Neuronal stem cell (in vitro differentiated cells): ENCODE measurements at regions not wholly inside any gene's neighbourhood (a gene's known extent, or its start where the extent isn't known, plus 50 kb on each side); places are given as distances from the start of the nearest gene placed in this dataset.

Experiments used
- DNase-seq: peaks from one replicate; pipeline ENCODE4 v3.0.0-alpha.2; 2013; ENCODE audit warnings: low spot score
- H2AFZ ChIP-seq: one replicate; pipeline ENCODE4 v1.6.1; 2013; ENCODE audit warnings: mild to moderate bottlenecking, low read length, inconsistent platforms
- H2AK5ac ChIP-seq: 2 replicates; pipeline ENCODE4 v1.6.1; 2013; ENCODE audit warnings: low read depth, mild to moderate bottlenecking, inconsistent platforms, low read length, moderate library complexity, mixed read lengths
- H2BK120ac ChIP-seq: 2 replicates; pipeline ENCODE4 v1.6.1; 2013; ENCODE audit warnings: low read depth, mild to moderate bottlenecking, inconsistent platforms, low read length, moderate library complexity, mixed read lengths
- H2BK12ac ChIP-seq: one replicate; pipeline ENCODE4 v1.6.1; 2013; ENCODE audit warnings: low read length, inconsistent platforms
- H2BK15ac ChIP-seq: 2 replicates; pipeline ENCODE4 v1.6.1; 2013; ENCODE audit warnings: mild to moderate bottlenecking, low read length, inconsistent platforms, mixed read lengths
- H2BK5ac ChIP-seq: one replicate; pipeline ENCODE4 v1.6.1; 2013; ENCODE audit warnings: inconsistent platforms, mild to moderate bottlenecking, low read length, moderate library complexity
- H3K14ac ChIP-seq: one replicate; pipeline ENCODE4 v1.6.1; 2013; ENCODE audit warnings: low read length, inconsistent platforms
- H3K18ac ChIP-seq: 2 replicates; pipeline ENCODE4 v1.6.1; 2013; ENCODE audit warnings: low read length, inconsistent platforms
- H3K23ac ChIP-seq: 2 replicates; pipeline ENCODE4 v1.6.1; 2013; ENCODE audit warnings: low read depth, mild to moderate bottlenecking, mixed read lengths, low read length, inconsistent platforms; ENCODE audit not compliant: poor library complexity
- H3K27ac ChIP-seq: replicated peaks from 3 replicates; pipeline ENCODE4 v1.5.1; 2013; ENCODE audit warnings: low read length, inconsistent platforms
- H3K27me3 ChIP-seq, 3 experiments: 2 replicates each; pipeline ENCODE4 v1.6.1; 2013; ENCODE audit warnings: low read length in 3 of 3, mild to moderate bottlenecking in 2 of 3, inconsistent platforms in 1 of 3, low read depth in 1 of 3, mixed read lengths in 1 of 3, moderate library complexity in 1 of 3; ENCODE audit not compliant: control insufficient read depth in 3 of 3, insufficient read depth in 3 of 3
- H3K36me3 ChIP-seq, 2 donors: replicated peaks in 1 of 2; 2 replicates each; pipeline ENCODE4 v1.6.1; 2013; ENCODE audit warnings: low read length in 2 of 2; ENCODE audit not compliant: control insufficient read depth in 2 of 2, insufficient read depth in 2 of 2
- H3K4ac ChIP-seq: 2 replicates; pipeline ENCODE4 v1.6.1; 2013; ENCODE audit warnings: inconsistent platforms, mild to moderate bottlenecking, low read length, moderate library complexity
- H3K4me1 ChIP-seq, 2 donors: 1 replicate in 1 of 2; 2 replicates in 1 of 2; pipeline ENCODE4 v1.6.1; 2013; ENCODE audit warnings: low read length in 2 of 2, low read depth in 1 of 2; ENCODE audit not compliant: control insufficient read depth in 2 of 2, insufficient read depth in 1 of 2
- H3K4me2 ChIP-seq: one replicate; pipeline ENCODE4 v1.6.1; 2013; ENCODE audit warnings: mild to moderate bottlenecking, low read length, inconsistent platforms; ENCODE audit not compliant: insufficient read depth, poor library complexity, severe bottlenecking
- H3K4me3 ChIP-seq, 2 donors: 2 replicates each; pipeline ENCODE4 v1.5.1; 2013; ENCODE audit warnings: low read length in 2 of 2, mild to moderate bottlenecking in 2 of 2, inconsistent platforms in 1 of 2, moderate library complexity in 1 of 2
- H3K79me1 ChIP-seq: one replicate; pipeline ENCODE4 v1.6.1; 2013; ENCODE audit warnings: low read depth, mild to moderate bottlenecking, inconsistent platforms, low read length, moderate library complexity
- H3K9ac ChIP-seq: one replicate; pipeline ENCODE4 v1.6.1; 2013; ENCODE audit warnings: mild to moderate bottlenecking, low read depth, low read length, inconsistent platforms; ENCODE audit not compliant: poor library complexity
- H3K9me3 ChIP-seq, 2 donors: replicated peaks in 1 of 2; 2 replicates each; pipeline versions ENCODE3 to v1.6.1; 2013; ENCODE audit warnings: low read length in 2 of 2, mild to moderate bottlenecking in 2 of 2, inconsistent platforms in 1 of 2, low read depth in 1 of 2, mixed read lengths in 1 of 2, moderate library complexity in 1 of 2; ENCODE audit not compliant: control insufficient read depth in 2 of 2, insufficient read depth in 1 of 2
- H4K8ac ChIP-seq: one replicate; pipeline ENCODE4 v1.6.1; 2013; ENCODE audit warnings: low read depth, mild to moderate bottlenecking, inconsistent platforms, low read length, moderate library complexity
- H4K91ac ChIP-seq: one replicate; pipeline ENCODE4 v1.6.1; 2013; ENCODE audit warnings: low read length, low read depth, mild to moderate bottlenecking, inconsistent platforms; ENCODE audit not compliant: poor library complexity
- WGBS, 2 donors: extraction: QIAGEN DNeasy Blood & Tissue Kit; methylation state at CpG; one replicate each; pipeline ENCODE4 v1.1.7; 2013; ENCODE audit warnings: missing lambda C conversion rate in 2 of 2, mixed read lengths in 1 of 2; ENCODE audit not compliant: insufficient read length in 2 of 2, insufficient replicate concordance in 1 of 2; ENCODE audit errors: extremely low coverage in 2 of 2; 5-methylcytosine and 5-hydroxymethylcytosine counted together

GRCh38 chr1:181383695-181384094 is 99.6 kb upstream of the CACNA1E start:
- Histone ChIP-seq H2AFZ (no peak overlapping the region), H2BK120ac (no peak overlapping the region), H4K91ac (no peak overlapping the region), H3K9ac (no peak overlapping the region), H3K79me1 (no peaks in the 10 kb centered on the region), H3K27me3 (no peaks in the 10 kb centered on the region), H3K36me3 (no peaks in the 10 kb centered on the region), H3K14ac (no peak overlapping the region), H2BK12ac (no peak overlapping the region), H2BK5ac (no peak overlapping the region), H4K8ac (no peak overlapping the region), H2AK5ac (no peak overlapping the region), H3K4ac (no peak overlapping the region), H3K27ac (no peak overlapping the region), H3K4me2 (no peak overlapping the region), H3K4me3 (no peak overlapping the region), H2BK15ac (no peak overlapping the region), H3K23ac (no peak overlapping the region), H3K4me1 (no peaks in the 10 kb centered on the region), H3K9me3 (peaks cover 0 to 2% of the 10 kb centered on the region in 2 donors), H3K18ac (no peak overlapping the region)
- WGBS, 2 donors = no CpG with 5 or more reads among the region's 6 CpGs
- DNase-seq = no peak

- no peak overlapping the region for H4K8ac ChIP-seq
- no CpG with 5 or more reads among the region's 2 CpGs for WGBS, 2 donors
Measured at GRCh38 chr1:181386340-181386739, 97.0 kb upstream of the CACNA1E start.

GRCh38 chr1:181386951-181387350 is 96.4 kb upstream of the CACNA1E start:
- Histone ChIP-seq H3K27me3 (no peaks in the 10 kb centered on the region), H4K91ac (no peak overlapping the region), H3K4me3 (no peak overlapping the region), H3K23ac (no peak overlapping the region), H3K9ac (no peak overlapping the region), H3K36me3 (no peaks in the 10 kb centered on the region), H3K9me3 (no peaks in the 10 kb centered on the region), H3K4me2 (no peak overlapping the region), H4K8ac (no peak overlapping the region), H3K79me1 (no peaks in the 10 kb centered on the region), H2BK15ac (no peak overlapping the region), H3K14ac (no peak overlapping the region), H2AFZ (no peak overlapping the region), H2BK120ac (no peak overlapping the region), H3K4ac (no peak overlapping the region), H3K18ac (no peak overlapping the region), H2AK5ac (no peak overlapping the region), H2BK5ac (no peak overlapping the region), H3K4me1 (no peaks in the 10 kb centered on the region), H2BK12ac (no peak overlapping the region), H3K27ac (no peak overlapping the region)
- WGBS, 2 donors = no CpG with 5 or more reads among the region's 6 CpGs
- DNase-seq = no peak

More at GRCh38 chr1:181386340-181386739, 97.0 kb upstream of the CACNA1E start:
- H3K14ac ChIP-seq = no peak overlapping the region
- H3K9ac ChIP-seq = no peak overlapping the region
- no peaks in the 10 kb centered on the region for H3K36me3 ChIP-seq
- H3K23ac ChIP-seq = no peak overlapping the region
- H3K27ac ChIP-seq = no peak overlapping the region
- H3K4ac ChIP-seq = no peak overlapping the region
- H3K18ac ChIP-seq = no peak overlapping the region
- no peaks in the 10 kb centered on the region for H3K79me1 ChIP-seq
- H3K4me2 ChIP-seq = no peak overlapping the region
- no peak overlapping the region for H2BK120ac ChIP-seq
- no peak overlapping the region for H2AFZ ChIP-seq
- H3K9me3 ChIP-seq = no peaks in the 10 kb centered on the region
- H2BK5ac ChIP-seq = no peak overlapping the region
- no peak for DNase-seq
- no peaks in the 10 kb centered on the region for H3K27me3 ChIP-seq
- no peak overlapping the region for H3K4me3 ChIP-seq
- no peak overlapping the region for H2AK5ac ChIP-seq
- H4K91ac ChIP-seq = no peak overlapping the region
- H3K4me1 ChIP-seq = no peaks in the 10 kb centered on the region
- H2BK12ac ChIP-seq = no peak overlapping the region
- no peak overlapping the region for H2BK15ac ChIP-seq

- H4K91ac ChIP-seq = no peak overlapping the region
- DNase-seq = no peak
- H3K14ac ChIP-seq = no peak overlapping the region
- H3K23ac ChIP-seq = no peak overlapping the region
- no peak overlapping the region for H2BK120ac ChIP-seq
- no peaks in the 10 kb centered on the region for H3K9me3 ChIP-seq
- H3K18ac ChIP-seq = no peak overlapping the region
- no CpG with 5 or more reads among the region's 4 CpGs for WGBS, 2 donors
- H2BK12ac ChIP-seq = no peak overlapping the region
- no peak overlapping the region for H3K27ac ChIP-seq
- no peak overlapping the region for H2AFZ ChIP-seq
- no peaks in the 10 kb centered on the region for H3K4me1 ChIP-seq
- H4K8ac ChIP-seq = no peak overlapping the region
- H3K79me1 ChIP-seq = no peaks in the 10 kb centered on the region
- no peaks in the 10 kb centered on the region for H3K27me3 ChIP-seq
- H3K36me3 ChIP-seq = no peaks in the 10 kb centered on the region
- no peak overlapping the region for H2BK15ac ChIP-seq
- H3K9ac ChIP-seq = no peak overlapping the region
- no peak overlapping the region for H3K4me3 ChIP-seq
- no peak overlapping the region for H2AK5ac ChIP-seq
- no peak overlapping the region for H3K4ac ChIP-seq
- H2BK5ac ChIP-seq = no peak overlapping the region
- no peak overlapping the region for H3K4me2 ChIP-seq
Measured at GRCh38 chr1:181387702-181388101, 95.6 kb upstream of the CACNA1E start.
